ENCODE measurements at regions not wholly inside any gene's neighbourhood (a gene's known extent, or its start where the extent isn't known, plus 50 kb on each side); places are given as distances from the start of the nearest gene placed in this dataset.
"Not testable (repeated sequence)": the region's sequence is repeated elsewhere in the genome, so short reads cannot be mapped to it uniquely, and the experiment has no call there.

- no peak for TF ChIP-seq POLR2A (IDR thresholded peaks at IDR 0.05)
- TF ChIP-seq, protein P1, sequence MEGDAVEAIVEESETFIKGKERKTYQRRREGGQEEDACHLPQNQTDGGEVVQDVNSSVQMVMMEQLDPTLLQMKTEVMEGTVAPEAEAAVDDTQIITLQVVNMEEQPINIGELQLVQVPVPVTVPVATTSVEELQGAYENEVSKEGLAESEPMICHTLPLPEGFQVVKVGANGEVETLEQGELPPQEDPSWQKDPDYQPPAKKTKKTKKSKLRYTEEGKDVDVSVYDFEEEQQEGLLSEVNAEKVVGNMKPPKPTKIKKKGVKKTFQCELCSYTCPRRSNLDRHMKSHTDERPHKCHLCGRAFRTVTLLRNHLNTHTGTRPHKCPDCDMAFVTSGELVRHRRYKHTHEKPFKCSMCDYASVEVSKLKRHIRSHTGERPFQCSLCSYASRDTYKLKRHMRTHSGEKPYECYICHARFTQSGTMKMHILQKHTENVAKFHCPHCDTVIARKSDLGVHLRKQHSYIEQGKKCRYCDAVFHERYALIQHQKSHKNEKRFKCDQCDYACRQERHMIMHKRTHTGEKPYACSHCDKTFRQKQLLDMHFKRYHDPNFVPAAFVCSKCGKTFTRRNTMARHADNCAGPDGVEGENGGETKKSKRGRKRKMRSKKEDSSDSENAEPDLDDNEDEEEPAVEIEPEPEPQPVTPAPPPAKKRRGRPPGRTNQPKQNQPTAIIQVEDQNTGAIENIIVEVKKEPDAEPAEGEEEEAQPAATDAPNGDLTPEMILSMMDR (IDR thresholded peaks at IDR 0.05), result no peak
- no peak overlapping the region for H3K4me3 ChIP-seq
- intact Hi-C loops (cut with DNase I), result no loop called here
- H3K27me3 ChIP-seq, result peaks cover 0 to 5% (median 0%) of the 10 kb centered on the region in 4 donors
- H3K4me1 ChIP-seq, result peaks cover 0 to 7% (median 0%) of the 10 kb centered on the region in 3 donors
- no peaks in the 10 kb centered on the region for H3K36me3 ChIP-seq
- 70 to 77% methylated on average over 4 to 5 of the region's 5 CpGs for WGBS, 2 donors
- DNase-seq, result no peak
- no peak overlapping the region for H3K27ac ChIP-seq
- no peaks in the 10 kb centered on the region for H3K9me3 ChIP-seq
Measured at GRCh38 chr1:228668553-228669241, 66.6 kb upstream of the RHOU start.

GRCh38 chr1:228669242-228669585 is 66.1 kb upstream of the RHOU start:
- DNase-seq, result no peak
- TF ChIP-seq, protein P1 (IDR thresholded peaks at IDR 0.05), result no peak
- TF ChIP-seq POLR2A (IDR thresholded peaks at IDR 0.05), result no peak
- intact Hi-C loops (cut with DNase I), result no loop called here

GRCh38 chr1:228681076-228681565 is 54.2 kb upstream of the RHOU start:
- DNase-seq; intact Hi-C loops (cut with DNase I); H3K36me3 ChIP-seq; H3K4me1 ChIP-seq; H3K9me3 ChIP-seq; H3K27ac ChIP-seq; H3K4me3 ChIP-seq: not testable (repeated sequence)
- 63 to 67% methylated on average over 9 of the region's 9 CpGs for WGBS, 2 donors
- H3K27me3 ChIP-seq, result peaks cover 0 to 16% (median 0%) of the 10 kb centered on the region in 4 donors

More at GRCh38 chr1:228669242-228669585, 66.1 kb upstream of the RHOU start:
- no peak overlapping the region for H3K4me3 ChIP-seq
- peaks cover 0 to 5% (median 0%) of the 10 kb centered on the region in 4 donors for H3K27me3 ChIP-seq
- no peaks in the 10 kb centered on the region for H3K9me3 ChIP-seq
- peaks cover 0 to 5% (median 0%) of the 10 kb centered on the region in 3 donors for H3K4me1 ChIP-seq
- H3K27ac ChIP-seq, result no peak overlapping the region
- WGBS, 2 donors, result 48 to 50% methylated on average over 1 of the region's 1 CpG
- H3K36me3 ChIP-seq, result no peaks in the 10 kb centered on the region

- Histone ChIP-seq H3K9me3 (no peaks in the 10 kb centered on the region), H3K4me1 (no peaks in the 10 kb centered on the region), H3K27ac (no peak overlapping the region), H3K27me3 (peaks cover 0 to 24% (median 0%) of the 10 kb centered on the region in 4 donors), H3K4me3 (no peak overlapping the region), H3K36me3 (no peaks in the 10 kb centered on the region)
- 80 to 84% methylated on average over 3 of the region's 3 CpGs for WGBS, 2 donors
- no peak for DNase-seq
- TF ChIP-seq, protein P1 (IDR thresholded peaks at IDR 0.05), result no peak
- TF ChIP-seq POLR2A (IDR thresholded peaks at IDR 0.05), result no peak
- intact Hi-C loops (cut with DNase I), result no loop called here
Measured at GRCh38 chr1:228683428-228683827, 51.9 kb upstream of the RHOU start.

DNA sequence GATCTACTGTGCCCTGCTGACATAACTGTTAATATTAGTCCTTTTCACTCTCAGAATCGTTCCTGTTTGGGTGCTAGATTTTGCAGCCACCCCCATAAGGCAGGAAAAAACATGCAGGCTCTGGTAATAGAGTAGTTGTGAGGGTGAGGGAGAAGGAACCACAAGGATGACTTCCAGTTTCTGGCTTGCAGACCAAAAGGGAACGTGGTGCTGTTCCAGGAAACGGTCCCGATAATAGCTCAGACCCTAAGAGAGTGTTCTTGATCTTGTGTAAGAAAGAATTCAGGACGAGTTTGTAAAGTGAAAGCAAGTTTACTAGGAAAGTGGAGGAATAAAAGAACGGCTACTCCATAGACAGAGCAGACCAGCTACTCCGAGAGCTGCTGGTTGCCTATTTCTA is 50.7 kb upstream of the RHOU start:
- 70 to 83% methylated on average over 6 to 7 of the region's 7 CpGs for WGBS, 2 donors
- Histone ChIP-seq H3K36me3 (no peaks in the 10 kb centered on the region), H3K4me1 (no peaks in the 10 kb centered on the region), H3K27me3 (peaks cover 0 to 30% (median 0%) of the 10 kb centered on the region in 4 donors), H3K4me3 (no peak overlapping the region), H3K9me3 (no peaks in the 10 kb centered on the region), H3K27ac (no peak overlapping the region)
- no peak for DNase-seq
- TF ChIP-seq, protein P1 (IDR thresholded peaks at IDR 0.05), result no peak
- no peak for TF ChIP-seq POLR2A (IDR thresholded peaks at IDR 0.05)
- intact Hi-C loops (cut with DNase I), result no loop called here
